GM18505 (cell line): ENCODE measurements at regions not wholly inside any gene's neighbourhood (a gene's known extent, or its start where the extent isn't known, plus 50 kb on each side); places are given as distances from the start of the nearest gene placed in this dataset.
"Not testable (repeated sequence)": the region's sequence is repeated elsewhere in the genome, so short reads cannot be mapped to it uniquely, and the experiment has no call there.

ENCODE experiments used
- ATAC-seq: cut with Tn5 transposase; IDR thresholded peaks from one replicate; pipeline ENCODE4 v1.9.1; 2021; ENCODE audit not compliant: unreplicated experiment
- POLR2A ChIP-seq: IDR thresholded peaks from 4 replicates; pipeline ENCODE4 v1.6.1; 2011; ENCODE audit warnings: borderline replicate concordance; ENCODE audit not compliant: insufficient read depth, insufficient read length; ENCODE audit errors: extremely low read depth

DNA sequence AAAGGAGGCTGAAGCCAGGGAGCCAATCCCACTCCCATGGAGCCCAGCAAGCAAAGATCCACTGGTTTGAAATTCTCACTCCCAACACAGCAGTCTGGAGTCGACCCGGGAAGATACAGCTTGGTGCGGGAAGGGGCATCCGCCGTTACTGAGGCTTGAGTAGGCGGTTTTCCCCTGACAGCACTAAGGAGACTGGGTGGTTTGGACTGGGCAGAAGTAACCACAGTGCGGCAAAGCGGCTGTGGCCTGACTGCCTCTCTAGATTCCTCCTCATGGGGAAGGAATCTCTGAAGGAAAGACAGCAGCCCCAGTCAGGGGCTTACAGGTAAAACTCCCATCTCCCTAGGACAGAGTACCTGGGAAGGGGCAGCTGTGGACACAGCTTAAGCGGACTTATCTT lies 261.6 kb upstream of the KYNU start:
- ATAC-seq: no peak
- TF ChIP-seq POLR2A: no peak

- not testable (repeated sequence) for ATAC-seq
Observed at GRCh38 chr2:142613193-142613592, 264.3 kb upstream of the KYNU start.

DNA sequence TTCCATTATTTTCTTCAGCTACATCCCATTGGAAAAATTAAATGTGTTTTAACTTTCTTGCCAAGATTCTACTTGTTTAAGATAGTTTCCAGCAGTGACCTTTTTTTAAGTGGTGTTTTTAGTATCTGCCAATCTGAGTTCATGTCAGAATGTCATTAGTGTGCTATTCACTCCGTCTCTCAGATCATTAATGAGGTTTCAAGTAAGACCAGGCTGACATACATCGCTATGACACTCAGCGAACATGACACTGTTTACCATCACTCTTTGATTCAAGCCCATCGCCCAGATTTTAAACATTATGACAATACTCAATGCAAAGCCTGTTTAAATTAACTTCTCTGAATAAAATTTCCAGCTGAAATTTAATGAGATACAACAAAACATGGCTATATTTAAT lies 272.0 kb upstream of the KYNU start:
- no peak for TF ChIP-seq POLR2A
- ATAC-seq: no peak

DNA sequence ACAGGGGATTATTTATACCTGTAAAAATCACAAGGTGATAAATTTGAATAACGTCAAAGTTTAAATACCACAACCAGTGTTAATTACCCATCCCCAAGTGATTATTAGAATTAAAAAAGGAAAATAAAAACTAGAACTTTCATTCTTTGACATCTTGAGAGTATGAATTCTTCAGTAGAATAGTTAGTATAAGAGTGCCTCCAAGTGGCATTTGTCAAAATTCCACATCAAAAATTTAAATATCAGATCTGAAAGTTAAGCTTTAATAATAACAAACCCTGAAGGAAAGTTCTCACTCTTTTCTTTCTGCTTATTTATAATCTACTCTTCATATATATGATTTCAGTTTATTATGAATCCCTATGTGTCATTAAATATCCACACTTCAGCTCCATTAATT lies 273.7 kb upstream of the KYNU start:
- no peak for TF ChIP-seq POLR2A

DNA sequence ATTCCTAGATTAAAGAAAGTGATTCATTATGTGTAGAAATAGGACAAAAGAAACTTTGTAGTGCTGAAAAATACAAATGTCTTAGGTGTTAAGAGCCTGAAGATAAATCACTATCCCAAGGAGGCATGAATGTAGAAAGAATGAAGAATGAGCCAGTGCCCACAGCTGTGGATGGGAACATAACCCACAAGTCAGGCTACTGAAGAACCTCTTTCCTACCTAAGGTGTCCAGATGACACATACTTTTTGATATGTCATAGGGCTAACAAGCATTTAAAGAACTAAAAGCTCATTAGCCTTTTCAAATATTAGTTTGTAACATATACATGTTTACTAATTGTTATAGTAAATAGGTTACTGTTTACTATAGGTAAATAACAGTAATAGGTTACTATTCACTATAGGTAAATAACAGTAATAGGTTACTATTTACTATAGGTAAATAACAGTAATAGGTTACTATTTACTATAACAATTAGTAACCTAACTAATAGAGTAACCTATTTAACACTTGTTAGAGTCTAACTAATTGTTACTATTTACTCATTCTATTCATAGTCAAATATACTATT lies 275.0 kb upstream of the KYNU start:
- TF ChIP-seq POLR2A: no peak
- ATAC-seq: no peak

More for the DNA sequence above, 273.7 kb upstream of the KYNU start:
- no peak for ATAC-seq

- ATAC-seq: no peak
Observed at GRCh38 chr2:142601794-142602193, 275.7 kb upstream of the KYNU start.

DNA sequence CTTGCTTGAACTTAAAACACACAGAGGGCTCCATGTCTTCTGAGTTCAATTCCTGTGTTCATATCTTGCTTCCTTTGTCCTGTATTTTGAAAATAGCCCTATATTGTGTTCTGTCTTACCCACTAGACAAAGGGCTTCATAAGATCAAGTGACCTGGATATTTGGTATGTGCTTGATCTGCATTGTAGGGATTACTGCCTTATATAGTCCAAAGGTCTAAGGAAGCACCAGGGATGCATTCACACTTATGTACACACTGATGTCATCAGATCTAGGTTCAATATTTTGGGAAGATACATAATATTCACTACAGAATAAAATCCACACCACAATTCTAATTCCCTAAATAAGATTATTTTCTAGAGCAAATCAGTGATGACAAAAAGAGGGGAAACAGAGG lies 278.0 kb upstream of the KYNU start:
- ATAC-seq: no peak
- no peak for TF ChIP-seq POLR2A

More at GRCh38 chr2:142601794-142602193, 275.7 kb upstream of the KYNU start:
- no peak for TF ChIP-seq POLR2A

DNA sequence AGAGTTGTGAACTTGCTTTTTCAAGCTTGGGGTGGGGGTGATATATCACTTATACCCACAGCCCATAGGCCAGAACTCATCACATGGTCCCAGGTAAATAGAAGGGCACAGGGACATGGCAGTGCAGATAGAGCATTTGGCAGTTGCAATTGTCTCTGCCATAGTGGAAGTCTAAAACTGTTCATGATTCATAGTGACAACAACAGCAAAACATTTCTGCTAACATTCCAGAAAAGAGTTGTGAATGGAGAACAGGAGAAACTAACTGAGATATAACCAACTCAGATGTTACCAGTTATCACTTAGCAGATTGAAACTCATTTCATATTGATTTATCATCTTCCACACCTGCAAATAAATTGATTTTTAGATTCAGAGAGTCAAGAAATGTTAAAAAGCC lies 278.6 kb upstream of the KYNU start:
- no peak for ATAC-seq
- TF ChIP-seq POLR2A: no peak

GRCh38 chr2:142596334-142597088 lies 281.0 kb upstream of the KYNU start:
- TF ChIP-seq POLR2A: no peak
- ATAC-seq: no peak

- TF ChIP-seq POLR2A: no peak
- ATAC-seq: no peak
Observed at GRCh38 chr2:142594935-142595334, 282.5 kb upstream of the KYNU start.

DNA sequence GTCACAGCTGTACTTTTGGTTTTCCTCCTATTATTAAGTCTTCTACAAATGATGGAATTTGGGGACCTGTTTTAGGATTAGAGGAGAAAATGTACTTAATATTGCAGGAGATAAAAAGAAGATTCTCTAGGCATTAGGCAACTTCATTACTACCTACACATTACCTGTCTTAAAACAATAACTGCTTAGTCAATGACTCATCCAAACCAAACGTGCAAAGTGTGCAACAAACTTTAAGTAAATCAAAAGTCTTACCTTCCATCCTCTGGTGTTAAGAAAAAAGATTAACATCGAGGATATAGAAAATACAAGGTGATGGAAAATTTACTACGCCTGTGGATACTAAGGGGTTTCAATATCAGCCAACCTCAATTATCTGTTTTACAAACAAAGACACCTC lies 285.3 kb upstream of the KYNU start:
- no peak for ATAC-seq
- no peak for TF ChIP-seq POLR2A

GRCh38 chr2:142591420-142591819 lies 286.0 kb upstream of the KYNU start:
- ATAC-seq: no peak
- no peak for TF ChIP-seq POLR2A

DNA sequence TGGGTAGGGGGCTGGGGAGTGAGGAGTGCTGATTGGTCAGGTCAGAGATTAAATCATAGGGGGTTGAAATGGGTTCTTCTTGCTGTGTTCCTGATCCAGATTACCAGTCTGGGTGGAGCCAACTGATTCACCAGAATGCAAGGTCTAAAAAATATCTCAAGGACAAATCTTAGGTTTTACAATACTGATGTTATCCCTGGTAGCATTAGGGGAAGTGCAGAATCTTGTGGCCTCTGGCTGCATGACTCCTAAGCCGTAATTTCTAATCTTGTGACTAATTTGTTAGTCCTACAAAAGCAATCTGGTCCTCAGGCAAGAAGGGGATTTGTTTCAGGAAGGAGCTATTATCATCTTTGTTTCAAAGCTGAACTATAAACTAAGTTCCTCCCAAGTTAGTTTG lies 289.2 kb upstream of the KYNU start:
- ATAC-seq: no peak
- no peak for TF ChIP-seq POLR2A

GRCh38 chr2:142586693-142587580 lies 290.5 kb upstream of the KYNU start:
- no peak for ATAC-seq
- no peak for TF ChIP-seq POLR2A

DNA sequence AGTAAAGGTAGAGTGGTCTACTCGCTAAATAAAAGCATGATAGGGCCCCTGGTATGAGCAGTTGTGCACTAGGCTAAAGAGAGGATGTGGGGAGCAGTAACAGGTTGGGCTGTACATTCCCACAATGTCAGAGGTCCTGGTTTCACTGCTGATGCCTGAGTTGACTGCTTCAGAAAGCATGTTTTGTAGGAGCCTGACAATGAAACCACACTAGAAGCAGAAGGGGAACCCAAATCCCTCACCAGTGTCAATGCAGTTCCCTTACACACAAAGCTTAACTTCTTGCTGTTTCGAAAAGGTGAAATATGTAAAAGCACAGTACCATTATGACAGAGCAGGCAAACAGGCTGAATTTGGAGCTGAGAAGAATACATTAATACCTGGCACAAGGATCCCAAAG lies 291.7 kb upstream of the KYNU start:
- no peak for TF ChIP-seq POLR2A

DNA sequence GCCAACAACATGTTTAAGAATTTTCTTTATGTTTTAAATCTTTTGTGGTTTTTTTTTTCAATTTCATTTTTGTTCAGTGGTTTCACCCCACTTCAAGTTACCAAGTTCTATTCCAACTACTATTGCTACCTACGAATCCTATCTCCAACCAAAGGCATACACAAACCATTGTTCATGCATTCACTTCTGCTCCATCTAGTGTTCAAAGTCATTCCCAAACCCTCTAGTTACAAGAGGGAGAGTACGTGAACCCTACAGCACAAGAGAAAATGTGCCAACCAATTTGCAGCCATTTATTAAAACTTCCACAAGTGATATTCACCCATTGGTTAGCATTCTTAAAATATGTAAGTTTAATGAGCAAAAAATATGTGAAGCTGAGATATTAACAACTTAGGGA lies 295.1 kb upstream of the KYNU start:
- TF ChIP-seq POLR2A: no peak
- ATAC-seq: no peak

More for the DNA sequence above, 291.7 kb upstream of the KYNU start:
- ATAC-seq: peak; percentile 77
